ENCODE measurements at regions not wholly inside any gene's neighbourhood (a gene's known extent, or its start where the extent isn't known, plus 50 kb on each side); places are given as distances from the start of the nearest gene placed in this dataset.

DNA sequence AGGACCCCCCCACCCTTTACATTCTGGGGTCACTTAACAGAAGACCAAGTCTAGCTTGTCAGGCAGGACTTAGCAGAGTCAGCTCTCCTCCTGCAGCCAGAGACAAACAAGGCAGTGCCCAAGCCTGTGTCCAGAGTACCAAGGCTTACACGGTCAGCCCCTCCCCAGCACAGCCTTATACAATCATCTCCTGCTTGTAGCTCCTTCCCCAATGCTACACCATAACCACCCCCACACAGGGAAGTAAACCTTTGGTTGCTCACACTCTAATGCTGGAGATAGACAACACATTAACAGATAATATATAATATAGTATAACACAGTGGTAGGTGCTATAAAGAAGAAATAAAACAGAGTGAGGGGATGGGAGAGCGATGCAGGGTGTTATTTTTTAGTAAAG lies 175.4 kb upstream of the PWP1 start:
- POLR2A ChIA-PET (ENCODE audit: low non-redundant PET): no interaction called here
- CTCF ChIA-PET: no interaction called here
- BruUV-seq (replicated peaks): no TSS peak

DNA sequence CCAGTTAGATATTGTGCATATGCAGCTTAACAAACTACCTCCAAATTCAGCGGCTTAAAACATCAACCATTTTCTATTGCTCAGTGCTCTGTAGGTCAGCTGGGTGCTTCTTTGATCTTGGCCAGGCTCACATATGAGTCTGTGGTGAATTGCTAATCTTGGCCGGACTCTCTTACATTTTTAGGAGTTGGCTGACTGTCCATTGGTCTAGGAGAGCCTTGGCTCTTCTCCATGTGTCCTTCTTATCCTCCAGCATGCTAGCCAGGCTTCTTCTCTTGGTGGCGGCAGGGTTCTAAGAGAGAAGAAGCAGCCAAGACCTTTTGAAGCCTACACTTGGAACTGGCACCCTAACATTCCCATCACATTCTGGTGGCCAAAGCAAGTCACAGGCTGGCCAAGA lies 174.3 kb upstream of the PWP1 start:
- intact Hi-C loops (cut with micrococcal nuclease; ENCODE audit: unreplicated experiment): no loop called here
- no peak overlapping the region for H3K4me3 ChIP-seq (ENCODE audit: low read depth, low read length, poor library complexity, severe bottlenecking)
- no peaks in the 10 kb centered on the region for H3K27me3 ChIP-seq (replicated peaks; ENCODE audit: insufficient read depth, low read depth, low read length, poor library complexity)
- TF ChIP-seq, protein P1, sequence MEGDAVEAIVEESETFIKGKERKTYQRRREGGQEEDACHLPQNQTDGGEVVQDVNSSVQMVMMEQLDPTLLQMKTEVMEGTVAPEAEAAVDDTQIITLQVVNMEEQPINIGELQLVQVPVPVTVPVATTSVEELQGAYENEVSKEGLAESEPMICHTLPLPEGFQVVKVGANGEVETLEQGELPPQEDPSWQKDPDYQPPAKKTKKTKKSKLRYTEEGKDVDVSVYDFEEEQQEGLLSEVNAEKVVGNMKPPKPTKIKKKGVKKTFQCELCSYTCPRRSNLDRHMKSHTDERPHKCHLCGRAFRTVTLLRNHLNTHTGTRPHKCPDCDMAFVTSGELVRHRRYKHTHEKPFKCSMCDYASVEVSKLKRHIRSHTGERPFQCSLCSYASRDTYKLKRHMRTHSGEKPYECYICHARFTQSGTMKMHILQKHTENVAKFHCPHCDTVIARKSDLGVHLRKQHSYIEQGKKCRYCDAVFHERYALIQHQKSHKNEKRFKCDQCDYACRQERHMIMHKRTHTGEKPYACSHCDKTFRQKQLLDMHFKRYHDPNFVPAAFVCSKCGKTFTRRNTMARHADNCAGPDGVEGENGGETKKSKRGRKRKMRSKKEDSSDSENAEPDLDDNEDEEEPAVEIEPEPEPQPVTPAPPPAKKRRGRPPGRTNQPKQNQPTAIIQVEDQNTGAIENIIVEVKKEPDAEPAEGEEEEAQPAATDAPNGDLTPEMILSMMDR (conservative IDR thresholded peaks at IDR 0.05; ENCODE audit: low read depth, low read length): no peak
- TF ChIP-seq EZH2 (IDR thresholded peaks at IDR 0.05; ENCODE audit: borderline replicate concordance, low read depth, low read length, poor library complexity, severe bottlenecking): no peak
- BruUV-seq (replicated peaks): no TSS peak
- H3K36me3 ChIP-seq (ENCODE audit: insufficient read depth, low read length, poor library complexity, severe bottlenecking): no peaks in the 10 kb centered on the region
- ChIA-PET CTCF (no interaction called here), POLR2A (ENCODE audit: low non-redundant PET) (no interaction called here)
- DNase-seq (ENCODE audit: low spot score): no peak
- H3K4me1 ChIP-seq (ENCODE audit: insufficient read depth, low read length, poor library complexity, severe bottlenecking): peaks cover 7% of the 10 kb centered on the region
- H3K27ac ChIP-seq (ENCODE audit: low read depth, low read length, poor library complexity, severe bottlenecking): no peak overlapping the region
- H3K9me3 ChIP-seq (ENCODE audit: low read depth, low read length, poor library complexity, severe bottlenecking): no peaks in the 10 kb centered on the region

More for the DNA sequence above, 175.4 kb upstream of the PWP1 start:
- Histone ChIP-seq H3K27ac (ENCODE audit: low read depth, low read length, poor library complexity, severe bottlenecking) (no peak overlapping the region), H3K9me3 (ENCODE audit: low read depth, low read length, poor library complexity, severe bottlenecking) (no peaks in the 10 kb centered on the region), H3K4me3 (ENCODE audit: low read depth, low read length, poor library complexity, severe bottlenecking) (no peak overlapping the region), H3K27me3 (replicated peaks; ENCODE audit: insufficient read depth, low read depth, low read length, poor library complexity) (no peaks in the 10 kb centered on the region), H3K36me3 (ENCODE audit: insufficient read depth, low read length, poor library complexity, severe bottlenecking) (no peaks in the 10 kb centered on the region), H3K4me1 (ENCODE audit: insufficient read depth, low read length, poor library complexity, severe bottlenecking) (peaks cover 2% of the 10 kb centered on the region)
- intact Hi-C loops (cut with micrococcal nuclease; ENCODE audit: unreplicated experiment): no loop called here
- TF ChIP-seq EZH2 (IDR thresholded peaks at IDR 0.05; ENCODE audit: borderline replicate concordance, low read depth, low read length, poor library complexity, severe bottlenecking): no peak
- TF ChIP-seq, protein P1 (conservative IDR thresholded peaks at IDR 0.05; ENCODE audit: low read depth, low read length): no peak
- no peak for DNase-seq (ENCODE audit: low spot score)

DNA sequence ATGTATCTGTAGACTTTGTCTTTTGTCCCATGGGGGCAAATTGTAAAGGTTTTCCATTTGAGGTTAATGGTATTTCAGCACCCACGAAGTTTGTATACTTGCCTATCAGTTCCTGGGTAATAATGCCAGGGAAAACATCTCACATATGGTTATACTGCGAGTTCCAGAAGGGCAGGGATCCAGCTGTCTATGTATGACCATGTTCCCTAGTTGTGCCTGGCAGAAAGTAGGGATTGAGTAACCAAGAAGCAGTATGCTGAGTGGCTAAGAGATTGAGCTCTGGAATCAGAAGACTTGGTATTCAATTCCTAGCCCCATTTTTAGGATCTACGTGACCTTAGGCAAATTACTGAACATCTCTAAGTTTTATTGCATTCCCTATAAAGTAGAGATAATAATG lies 173.2 kb upstream of the PWP1 start:
- ChIA-PET CTCF (no interaction called here), POLR2A (ENCODE audit: low non-redundant PET) (no interaction called here)
- no peak for DNase-seq (ENCODE audit: low spot score)
- Histone ChIP-seq H3K27me3 (replicated peaks; ENCODE audit: insufficient read depth, low read depth, low read length, poor library complexity) (no peaks in the 10 kb centered on the region), H3K4me1 (ENCODE audit: insufficient read depth, low read length, poor library complexity, severe bottlenecking) (peaks cover 7% of the 10 kb centered on the region), H3K27ac (ENCODE audit: low read depth, low read length, poor library complexity, severe bottlenecking) (no peak overlapping the region), H3K36me3 (ENCODE audit: insufficient read depth, low read length, poor library complexity, severe bottlenecking) (no peaks in the 10 kb centered on the region), H3K4me3 (ENCODE audit: low read depth, low read length, poor library complexity, severe bottlenecking) (no peak overlapping the region), H3K9me3 (ENCODE audit: low read depth, low read length, poor library complexity, severe bottlenecking) (no peaks in the 10 kb centered on the region)
- intact Hi-C loops (cut with micrococcal nuclease; ENCODE audit: unreplicated experiment): no loop called here
- TF ChIP-seq EZH2 (IDR thresholded peaks at IDR 0.05; ENCODE audit: borderline replicate concordance, low read depth, low read length, poor library complexity, severe bottlenecking): no peak
- TF ChIP-seq, protein P1 (conservative IDR thresholded peaks at IDR 0.05; ENCODE audit: low read depth, low read length): no peak
- no TSS peak for BruUV-seq (replicated peaks)
